ENCODE measurements at regions not wholly inside any gene's neighbourhood (a gene's known extent, or its start where the extent isn't known, plus 50 kb on each side); places are given as distances from the start of the nearest gene placed in this dataset.
"Not testable (repeated sequence)": the region's sequence is repeated elsewhere in the genome, so short reads cannot be mapped to it uniquely, and the experiment has no call there.

GRCh38 chr22:22161924-22162851, 82.4 kb upstream of the VPREB1 start (continued):
- TF ChIP-seq ATF2 (IDR thresholded peaks at IDR 0.05; ENCODE audit: low read length) = no peak

GRCh38 chr22:22160768-22161167, 83.8 kb upstream of the VPREB1 start:
- H4K8ac ChIP-seq (ENCODE audit: extremely low read depth, insufficient read depth, low read length); CTCF ChIA-PET (ENCODE audit: partially characterized antibody); H3K27ac ChIP-seq (ENCODE audit: low read depth, low read length); H4K20me1 ChIP-seq (replicated peaks in 1 of 2; ENCODE audit: control insufficient read depth in 1 of 2, insufficient read depth in 2 of 2, low read length in 2 of 2); H3K79me2 ChIP-seq (ENCODE audit: control insufficient read depth in 1 of 2, insufficient read depth in 2 of 2, low read length in 2 of 2); H3K79me1 ChIP-seq (ENCODE audit: low read depth, low read length); H3K23ac ChIP-seq (ENCODE audit: insufficient read length); H3K18ac ChIP-seq (ENCODE audit: extremely low read depth, low read length); H2BK120ac ChIP-seq (replicated peaks; ENCODE audit: low read depth, low read length); H3K56ac ChIP-seq (replicated peaks; ENCODE audit: insufficient read length, low read depth, low read length); H3K9me3 ChIP-seq (ENCODE audit: insufficient read depth in 2 of 2, low read depth in 1 of 2, low read length in 1 of 2); H2AK5ac ChIP-seq (ENCODE audit: low read depth, low read length); H2AFZ ChIP-seq (ENCODE audit: low read length); H3K4me3 ChIP-seq (ENCODE audit: extremely low read depth in 1 of 4, insufficient read depth in 2 of 4, low read depth in 3 of 4, low read length in 4 of 4); H3K36me3 ChIP-seq (ENCODE audit: control insufficient read depth in 2 of 4, insufficient read depth in 4 of 4, low read length in 3 of 4); H4K91ac ChIP-seq (replicated peaks; ENCODE audit: insufficient read length, low read length); H3K4me1 ChIP-seq (replicated peaks in 1 of 4; ENCODE audit: control insufficient read depth in 3 of 4, insufficient read depth in 4 of 4, low read length in 3 of 4); H2BK12ac ChIP-seq (ENCODE audit: low read depth, low read length); H3K14ac ChIP-seq (ENCODE audit: insufficient read length); H3K23me2 ChIP-seq (ENCODE audit: low read depth, low read length); H2BK20ac ChIP-seq (ENCODE audit: low read length); H2BK15ac ChIP-seq (ENCODE audit: low read length); H3K4ac ChIP-seq (replicated peaks; ENCODE audit: insufficient read length, low read depth, low read length); H4K5ac ChIP-seq (ENCODE audit: insufficient read length, low read depth, low read length); H3K4me2 ChIP-seq (ENCODE audit: insufficient read depth in 1 of 2, low read depth in 2 of 2, low read length in 2 of 2); H2BK5ac ChIP-seq (ENCODE audit: low read depth, low read length); H3K9ac ChIP-seq (replicated peaks in 1 of 4; ENCODE audit: extremely low read depth in 1 of 4, low read depth in 3 of 4, low read length in 3 of 4); DNase-seq (ENCODE audit: low read depth in 1 of 2, low spot score in 2 of 2); FAIRE-seq; POLR2A ChIA-PET (ENCODE audit: partially characterized antibody): not testable (repeated sequence)
- 78% methylated on average over 1 of the region's 2 CpGs; no CpG with 5 or more reads in 1 of the 2 experiments for WGBS, 2 experiments (ENCODE audit: extremely low coverage in 1 of 2, insufficient coverage in 1 of 2, insufficient read length in 1 of 2, insufficient replicate concordance in 2 of 2, low coverage in 1 of 2, low lambda C conversion rate in 2 of 2, missing lambda C conversion rate in 1 of 2)
- H3K27me3 ChIP-seq (replicated peaks in 1 of 4; ENCODE audit: control insufficient read depth in 3 of 4, extremely low read depth in 1 of 4, insufficient read depth in 3 of 4, low read length in 3 of 4) = peaks cover 70 to 81% (median 76%) of the 10 kb centered on the region in 4 experiments
